Naive thymus-derived CD4-positive, alpha-beta T cell (primary cell): ENCODE measurements at regions not wholly inside any gene's neighbourhood (a gene's known extent, or its start where the extent isn't known, plus 50 kb on each side); places are given as distances from the start of the nearest gene placed in this dataset.

Experiments
- ATAC-seq: fragments of 150-1000 bp; cut with Tn5 transposase; 2 replicates; pipeline ENCODE4 v1.10.0; 2021; ENCODE audit warnings: mild to moderate bottlenecking, moderate library complexity
- CTCF ChIA-PET: fragments of 350-600 bp; sonication (Branson Sonifier 250); formaldehyde crosslinking; loops from one replicate; lab custom pipeline; 2021; ENCODE audit warnings: antibody characterized with exemption; lab: Charles Lee
- POLR2A ChIA-PET: fragments of 350-600 bp; sonication (Branson Sonifier 250); formaldehyde crosslinking; loops from one replicate; lab custom pipeline; 2021; ENCODE audit warnings: antibody characterized with exemption, inconsistent platforms; lab: Charles Lee
- DNase-seq, 9 donors: peaks; one replicate each; pipeline versions ENCODE4 v3.0.0 to v3.0.0-alpha.2; 2020 to 2022; ENCODE audit warnings: mixed read lengths in 1 of 9
- H3K27ac ChIP-seq: one replicate; pipeline ENCODE4 v1.7.0; 2013; ENCODE audit warnings: mild to moderate bottlenecking, low read depth, low read length, moderate library complexity
- H3K27me3 ChIP-seq, 2 donors: one replicate each; pipeline ENCODE4 v1.7.0; 2013; ENCODE audit warnings: low read length in 2 of 2, mild to moderate bottlenecking in 2 of 2, moderate library complexity in 2 of 2; ENCODE audit not compliant: control insufficient read depth in 2 of 2, insufficient read depth in 2 of 2
- H3K36me3 ChIP-seq, 3 experiments: 1 replicate in 2 of 3; 2 replicates in 1 of 3; pipeline ENCODE4 v1.7.0; 2013; ENCODE audit warnings: low read length in 3 of 3, mild to moderate bottlenecking in 3 of 3, moderate library complexity in 1 of 3; ENCODE audit not compliant: insufficient read depth in 3 of 3, control insufficient read depth in 2 of 3
- H3K4me1 ChIP-seq, 2 donors: one replicate each; pipeline ENCODE4 v1.7.0; 2013; ENCODE audit warnings: low read length in 2 of 2, mild to moderate bottlenecking in 2 of 2, moderate library complexity in 1 of 2; ENCODE audit not compliant: control insufficient read depth in 2 of 2, insufficient read depth in 2 of 2
- H3K4me3 ChIP-seq: 2 replicates; pipeline ENCODE4 v1.7.0; 2013; ENCODE audit warnings: mild to moderate bottlenecking, low read length
- H3K9me3 ChIP-seq, 3 experiments: 1 replicate in 2 of 3; 2 replicates in 1 of 3; pipeline ENCODE4 v1.7.0; 2013; ENCODE audit warnings: low read length in 3 of 3; ENCODE audit not compliant: control insufficient read depth in 2 of 3
- H3K27ac Mint-ChIP-seq, 9 donors: one replicate each; pipeline ENCODE4 v1.8.0; 2020 to 2022; ENCODE audit warnings: mixed read lengths in 9 of 9, mild to moderate bottlenecking in 8 of 9, moderate library complexity in 5 of 9, inconsistent platforms in 2 of 9
- H3K27me3 Mint-ChIP-seq, 5 donors: one replicate each; pipeline ENCODE4 v1.8.0; 2021 to 2022; ENCODE audit warnings: mixed read lengths in 5 of 5, mild to moderate bottlenecking in 1 of 5
- H3K36me3 Mint-ChIP-seq, 5 donors: one replicate each; pipeline ENCODE4 v1.8.0; 2020 to 2022; ENCODE audit warnings: mixed read lengths in 5 of 5, mild to moderate bottlenecking in 3 of 5, inconsistent platforms in 1 of 5
- H3K4me1 Mint-ChIP-seq, 7 donors: one replicate each; pipeline ENCODE4 v1.8.0; 2020 to 2022; ENCODE audit warnings: mixed read lengths in 7 of 7, mild to moderate bottlenecking in 3 of 7, inconsistent platforms in 1 of 7
- H3K4me3 Mint-ChIP-seq, 10 donors: one replicate each; pipeline ENCODE4 v1.8.0; 2020 to 2022; ENCODE audit warnings: mild to moderate bottlenecking in 10 of 10, mixed read lengths in 10 of 10, moderate library complexity in 6 of 10, inconsistent platforms in 2 of 10
- H3K9me3 Mint-ChIP-seq, 11 donors: one replicate each; pipeline ENCODE4 v1.8.0; 2020 to 2022; ENCODE audit warnings: mixed read lengths in 11 of 11, mild to moderate bottlenecking in 4 of 11, inconsistent platforms in 1 of 11, moderate library complexity in 1 of 11
- intact Hi-C, 2 donors: fragments of 100-400 bp; cut with micrococcal nuclease; formaldehyde crosslinking; loops; one replicate each; pipeline ENCODE4 v1.15.1; 2023

DNA sequence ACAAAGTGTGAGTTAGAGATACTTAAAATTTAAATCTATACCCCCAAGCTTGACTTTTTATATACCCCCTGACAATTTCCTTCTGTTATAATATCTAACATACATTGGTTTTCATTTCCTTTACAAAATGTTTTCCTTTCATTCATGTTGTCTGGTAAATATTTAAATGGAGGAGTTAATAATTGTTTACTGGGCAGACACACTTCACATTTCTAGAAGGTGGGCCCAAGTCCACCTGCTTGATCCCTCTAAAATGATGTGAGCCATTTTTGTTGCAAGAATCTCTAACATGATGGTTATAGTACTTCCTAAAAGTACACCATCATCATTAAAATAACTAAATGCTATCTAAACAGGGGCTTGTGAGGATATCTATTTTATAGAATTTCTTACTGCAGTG, 155.9 kb downstream of the FAM174A start:
- Histone ChIP-seq H3K27me3 (no peaks in the 10 kb centered on the region), H3K36me3 (no peaks in the 10 kb centered on the region), H3K9me3 (no peaks in the 10 kb centered on the region), H3K27ac (no peak overlapping the region), H3K4me3 (no peak overlapping the region), H3K4me1 (no peaks in the 10 kb centered on the region)
- DNase-seq (no peak), ATAC-seq (no peak)
- intact Hi-C loops, result loop anchor here in 1 of 2 donors (10.0 kb wide), 1 partner anchor 354 kb away; no protein-coding TSS in a partner anchor
- ChIA-PET CTCF (no interaction called here), POLR2A (no interaction called here)
- Mint-ChIP-seq H3K27me3 (peaks cover 0 to 10% (median 0%) of the 10 kb centered on the region in 5 donors), H3K36me3 (no peaks in the 10 kb centered on the region), H3K27ac (no peak overlapping the region), H3K4me3 (no peak overlapping the region), H3K4me1 (peaks cover 0 to 7% (median 0%) of the 10 kb centered on the region in 7 donors), H3K9me3 (no peaks in the 10 kb centered on the region)

GRCh38 chr5:100691548-100691947, 156.4 kb downstream of the FAM174A start:
- intact Hi-C loops, result loop anchor here in 1 of 2 donors (10.0 kb wide), 1 partner anchor 353 kb away; no protein-coding TSS in a partner anchor
- H3K27ac Mint-ChIP-seq, result no peak overlapping the region

GRCh38 chr5:100693481-100693880, 158.3 kb downstream of the FAM174A start:
- H3K9me3 ChIP-seq, result no peaks in the 10 kb centered on the region
- H3K36me3 Mint-ChIP-seq, result no peaks in the 10 kb centered on the region
- ATAC-seq, result peak; percentile 84
- H3K4me3 Mint-ChIP-seq, result no peak overlapping the region
- no peaks in the 10 kb centered on the region for H3K27me3 ChIP-seq
- peaks cover 0 to 7% (median 0%) of the 10 kb centered on the region in 7 donors for H3K4me1 Mint-ChIP-seq
- H3K27ac ChIP-seq, result no peak overlapping the region
- no peaks in the 10 kb centered on the region for H3K36me3 ChIP-seq
- peaks cover 0 to 10% (median 0%) of the 10 kb centered on the region in 5 donors for H3K27me3 Mint-ChIP-seq
- no peak overlapping the region for H3K4me3 ChIP-seq
- ChIA-PET POLR2A (no interaction called here), CTCF (no interaction called here)
- no peaks in the 10 kb centered on the region for H3K4me1 ChIP-seq
- intact Hi-C loops, result loop anchor here in 1 of 2 donors (10.0 kb wide), 1 partner anchor 351 kb away; no protein-coding TSS in a partner anchor
- no peak for DNase-seq
- no peak overlapping the region for H3K27ac Mint-ChIP-seq
- H3K9me3 Mint-ChIP-seq, result no peaks in the 10 kb centered on the region

More at GRCh38 chr5:100691548-100691947, 156.4 kb downstream of the FAM174A start:
- Mint-ChIP-seq H3K4me3 (no peak overlapping the region), H3K36me3 (no peaks in the 10 kb centered on the region), H3K9me3 (no peaks in the 10 kb centered on the region), H3K27me3 (peaks cover 0 to 10% (median 0%) of the 10 kb centered on the region in 5 donors), H3K4me1 (peaks cover 0 to 7% (median 0%) of the 10 kb centered on the region in 7 donors)
- Histone ChIP-seq H3K36me3 (no peaks in the 10 kb centered on the region), H3K27me3 (no peaks in the 10 kb centered on the region), H3K27ac (no peak overlapping the region), H3K4me1 (no peaks in the 10 kb centered on the region), H3K9me3 (no peaks in the 10 kb centered on the region), H3K4me3 (no peak overlapping the region)
- CTCF ChIA-PET, result no interaction called here
- POLR2A ChIA-PET, result no interaction called here
- DNase-seq (no peak), ATAC-seq (peak; percentile 35)

- H3K36me3 Mint-ChIP-seq, result no peaks in the 10 kb centered on the region
- DNase-seq (no peak), ATAC-seq (peak; percentile 37)
- no peak overlapping the region for H3K4me3 Mint-ChIP-seq
- H3K27me3 Mint-ChIP-seq, result peaks cover 0 to 10% (median 0%) of the 10 kb centered on the region in 5 donors
- Histone ChIP-seq H3K27me3 (no peaks in the 10 kb centered on the region), H3K4me3 (no peak overlapping the region), H3K9me3 (no peaks in the 10 kb centered on the region), H3K36me3 (no peaks in the 10 kb centered on the region), H3K4me1 (no peaks in the 10 kb centered on the region), H3K27ac (no peak overlapping the region)
- POLR2A ChIA-PET, result no interaction called here
- H3K9me3 Mint-ChIP-seq, result no peaks in the 10 kb centered on the region
- peaks cover 0 to 7% (median 0%) of the 10 kb centered on the region in 7 donors for H3K4me1 Mint-ChIP-seq
- CTCF ChIA-PET, result no interaction called here
- intact Hi-C loops, result loop anchor here in 1 of 2 donors (10.0 kb wide), 1 partner anchor 351 kb away; no protein-coding TSS in a partner anchor
- H3K27ac Mint-ChIP-seq, result no peak overlapping the region
Measured at GRCh38 chr5:100694100-100694499, 158.9 kb downstream of the FAM174A start.

GRCh38 chr5:100697970-100698369, 162.8 kb downstream of the FAM174A start:
- no peak overlapping the region for H3K4me3 ChIP-seq
- no peak overlapping the region for H3K4me3 Mint-ChIP-seq
- no peaks in the 10 kb centered on the region for H3K9me3 ChIP-seq
- no peak overlapping the region for H3K27ac ChIP-seq
- H3K27me3 Mint-ChIP-seq, result peaks cover 0 to 10% (median 0%) of the 10 kb centered on the region in 5 donors
- H3K4me1 ChIP-seq, result no peaks in the 10 kb centered on the region
- no peaks in the 10 kb centered on the region for H3K27me3 ChIP-seq
- no peak overlapping the region for H3K27ac Mint-ChIP-seq
- ATAC-seq (no peak), DNase-seq (no peak)
- H3K36me3 ChIP-seq, result no peaks in the 10 kb centered on the region
- CTCF ChIA-PET, result no interaction called here
- peaks cover 0 to 7% (median 0%) of the 10 kb centered on the region in 7 donors for H3K4me1 Mint-ChIP-seq
- intact Hi-C loops, result loop anchor here in 1 of 2 donors (5.0 to 10.0 kb wide), 2 partner anchors 204 to 347 kb away; partner anchors contain the start of gene ST8SIA4
- peaks cover 0 to 5% (median 0%) of the 10 kb centered on the region in 5 donors for H3K36me3 Mint-ChIP-seq
- H3K9me3 Mint-ChIP-seq, result peaks cover 0 to 10% (median 0%) of the 10 kb centered on the region in 11 donors
- POLR2A ChIA-PET, result no interaction called here

DNA sequence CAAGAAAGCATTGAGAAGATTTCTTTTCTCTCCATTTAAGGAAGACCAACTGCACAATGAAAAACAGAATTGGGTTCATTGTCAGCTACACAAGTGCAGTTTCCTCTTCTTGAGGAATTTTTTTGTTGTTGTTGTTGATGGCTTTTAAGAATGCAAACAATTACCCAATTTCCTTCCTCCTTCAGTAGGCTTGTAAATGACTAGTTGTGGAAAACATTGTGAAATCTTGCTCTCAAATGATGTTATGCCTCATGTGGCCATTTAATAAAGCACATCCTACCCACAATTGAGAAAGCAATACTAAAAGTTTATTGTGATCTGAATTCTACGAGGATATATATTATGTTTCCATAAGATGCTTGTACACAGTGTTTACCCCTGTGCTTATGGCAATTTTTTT, 171.6 kb downstream of the FAM174A start:
- ATAC-seq, result peak; percentile 81
- Mint-ChIP-seq H3K27ac (no peak overlapping the region), H3K9me3 (peaks cover 0 to 11% (median 0%) of the 10 kb centered on the region in 11 donors), H3K4me3 (no peak overlapping the region), H3K27me3 (peaks cover 0 to 8% (median 0%) of the 10 kb centered on the region in 5 donors), H3K4me1 (peaks cover 0 to 7% (median 0%) of the 10 kb centered on the region in 7 donors), H3K36me3 (peaks cover 0 to 2% (median 0%) of the 10 kb centered on the region in 5 donors)
- ChIA-PET CTCF (interaction anchor here (0.5 kb wide), 1 partner anchor 40 kb away, joined by 3 read pairs; no protein-coding TSS in a partner anchor), POLR2A (no interaction called here)
- peak in 1 of 9 donors; percentile 2 for DNase-seq
- Histone ChIP-seq H3K36me3 (no peaks in the 10 kb centered on the region), H3K27me3 (no peaks in the 10 kb centered on the region), H3K4me3 (no peak overlapping the region), H3K9me3 (no peaks in the 10 kb centered on the region), H3K27ac (no peak overlapping the region), H3K4me1 (no peaks in the 10 kb centered on the region)
- intact Hi-C loops, result no loop called here
